Fibroblast of skin of abdomen (primary cell): ENCODE measurements at regions not wholly inside any gene's neighbourhood (a gene's known extent, or its start where the extent isn't known, plus 50 kb on each side); places are given as distances from the start of the nearest gene placed in this dataset.

Source experiments
- DNase-seq: peaks from one replicate; pipeline ENCODE4 v3.0.0-alpha.2; 2013

DNA sequence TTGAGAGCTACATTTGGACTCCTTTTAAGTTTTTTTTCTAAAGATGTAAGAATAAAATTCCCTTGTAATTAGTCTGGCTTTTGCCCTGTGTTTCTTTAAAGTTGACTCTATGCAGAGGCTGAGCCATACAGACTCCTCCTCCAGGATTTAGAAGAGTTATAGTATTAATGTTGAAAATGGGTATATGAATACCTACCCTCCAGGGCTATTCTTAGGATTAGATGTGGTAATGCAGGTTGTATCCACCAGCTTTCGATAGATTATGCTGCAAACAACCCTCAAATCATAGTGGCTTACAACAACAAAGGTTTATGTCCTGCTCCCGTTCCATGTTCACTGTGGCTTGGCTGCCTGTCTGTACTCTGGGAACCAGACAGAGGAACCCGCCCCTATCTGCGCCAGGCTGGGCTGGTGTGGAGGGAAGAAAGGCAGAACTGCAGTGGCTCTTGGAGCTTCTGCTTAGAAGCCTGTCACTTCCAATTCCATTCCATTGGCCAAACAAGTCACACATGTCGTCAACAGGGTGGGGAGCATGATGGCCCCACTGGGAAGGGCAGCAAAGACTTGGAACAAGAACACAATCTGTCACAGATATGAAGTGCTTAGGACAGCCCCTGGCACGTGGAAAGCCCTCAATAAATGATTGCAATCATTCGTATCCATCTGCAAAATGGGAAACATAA, 290.8 kb downstream of the FOXO1 start:
- no peak for DNase-seq

DNA sequence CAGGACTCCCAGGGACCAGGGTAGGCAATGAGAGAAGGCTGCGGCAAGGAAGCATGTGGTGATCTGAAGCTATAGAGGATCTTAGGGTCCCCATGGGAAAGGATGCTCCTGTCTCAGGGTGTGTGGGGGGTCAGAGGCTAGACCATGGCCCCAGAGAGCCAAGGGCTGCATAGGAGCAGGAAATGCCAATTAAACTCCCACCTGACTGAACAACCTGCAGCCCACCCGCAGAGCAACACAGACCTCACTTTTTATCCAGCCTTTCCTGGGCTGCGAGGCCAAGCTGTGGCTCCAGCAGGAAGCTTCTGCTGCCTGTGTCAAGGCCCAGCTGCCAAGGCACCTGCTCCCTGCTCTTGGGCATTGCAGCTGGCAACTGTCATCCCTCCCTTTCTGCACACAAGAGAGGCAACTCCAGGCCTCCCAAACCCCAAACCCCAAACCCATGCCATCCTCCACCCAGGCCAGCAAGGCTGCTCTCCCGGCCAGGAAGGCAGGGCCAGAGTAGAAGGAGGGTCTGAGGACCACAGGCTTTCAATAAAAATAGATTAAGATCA, 290.1 kb downstream of the FOXO1 start:
- DNase-seq: no peak

DNA sequence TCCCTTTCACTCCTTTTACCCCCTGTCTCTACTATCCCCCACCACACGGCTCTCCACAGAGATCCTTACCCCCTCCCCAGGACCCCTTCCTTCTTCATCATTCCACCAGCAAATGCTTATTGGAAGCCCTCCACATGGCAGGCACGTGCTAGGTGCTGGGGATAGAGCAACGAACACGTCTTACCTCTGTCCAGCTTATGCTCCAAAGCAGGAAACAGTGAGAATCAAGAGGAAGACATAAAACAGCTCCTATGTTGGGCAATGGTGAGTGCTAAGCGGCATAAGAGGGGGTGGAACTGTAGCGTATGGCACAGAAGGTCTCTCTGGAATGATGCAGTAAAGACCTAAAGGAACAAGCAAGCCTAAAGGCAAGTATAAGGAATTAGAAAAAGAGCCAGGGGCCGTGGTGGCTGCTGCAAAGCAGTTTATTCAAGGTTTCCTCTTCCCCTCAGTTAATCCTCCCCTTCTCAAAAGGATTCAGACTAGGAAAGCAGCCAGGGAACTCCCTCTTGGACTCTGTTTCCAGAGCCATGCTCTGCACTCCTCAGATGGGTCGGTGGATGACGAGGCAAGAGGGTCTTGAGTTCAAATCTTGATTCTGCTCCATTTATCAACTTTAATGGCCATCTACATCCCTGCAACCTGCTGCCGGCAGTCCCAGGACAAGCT, 289.4 kb downstream of the FOXO1 start:
- no peak for DNase-seq

DNA sequence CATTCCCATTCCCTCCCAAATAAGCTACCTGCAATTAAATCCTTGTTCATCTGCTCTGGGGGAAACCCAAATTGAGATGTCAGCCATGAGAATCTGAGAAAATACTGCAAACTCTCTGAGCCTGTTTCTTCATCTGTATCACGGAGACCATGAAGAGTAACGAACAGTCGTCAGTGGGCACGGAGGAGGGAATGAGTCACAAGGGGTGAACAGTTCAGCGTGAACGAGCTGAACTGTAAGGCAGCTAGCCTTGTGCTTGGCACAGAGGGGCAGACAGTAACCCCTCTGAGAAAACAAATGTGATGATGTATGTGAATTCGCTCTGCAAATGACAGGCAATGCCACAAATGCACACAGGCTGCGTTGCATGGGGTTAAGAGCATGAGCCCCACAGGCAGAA, 288.7 kb downstream of the FOXO1 start:
- no peak for DNase-seq

DNA sequence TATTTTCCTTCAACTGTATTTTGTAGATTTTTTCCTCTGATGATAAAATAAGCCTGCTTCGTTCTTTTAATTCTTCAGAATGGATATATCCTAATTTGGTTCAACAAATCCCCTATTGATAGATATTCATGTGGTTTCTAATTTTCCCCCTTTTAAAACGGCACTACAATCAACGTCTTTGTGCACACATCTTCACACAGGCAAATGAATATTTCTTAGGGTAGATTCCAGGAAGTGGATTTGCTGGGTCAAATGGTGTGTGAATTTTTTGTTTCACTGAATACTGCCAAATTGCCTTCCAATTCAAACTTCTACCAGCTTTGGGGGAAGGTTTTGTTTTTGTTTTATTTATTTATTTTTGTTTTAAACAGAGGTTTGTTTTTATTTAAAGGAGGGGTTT, 287.2 kb downstream of the FOXO1 start:
- DNase-seq: no peak

DNA sequence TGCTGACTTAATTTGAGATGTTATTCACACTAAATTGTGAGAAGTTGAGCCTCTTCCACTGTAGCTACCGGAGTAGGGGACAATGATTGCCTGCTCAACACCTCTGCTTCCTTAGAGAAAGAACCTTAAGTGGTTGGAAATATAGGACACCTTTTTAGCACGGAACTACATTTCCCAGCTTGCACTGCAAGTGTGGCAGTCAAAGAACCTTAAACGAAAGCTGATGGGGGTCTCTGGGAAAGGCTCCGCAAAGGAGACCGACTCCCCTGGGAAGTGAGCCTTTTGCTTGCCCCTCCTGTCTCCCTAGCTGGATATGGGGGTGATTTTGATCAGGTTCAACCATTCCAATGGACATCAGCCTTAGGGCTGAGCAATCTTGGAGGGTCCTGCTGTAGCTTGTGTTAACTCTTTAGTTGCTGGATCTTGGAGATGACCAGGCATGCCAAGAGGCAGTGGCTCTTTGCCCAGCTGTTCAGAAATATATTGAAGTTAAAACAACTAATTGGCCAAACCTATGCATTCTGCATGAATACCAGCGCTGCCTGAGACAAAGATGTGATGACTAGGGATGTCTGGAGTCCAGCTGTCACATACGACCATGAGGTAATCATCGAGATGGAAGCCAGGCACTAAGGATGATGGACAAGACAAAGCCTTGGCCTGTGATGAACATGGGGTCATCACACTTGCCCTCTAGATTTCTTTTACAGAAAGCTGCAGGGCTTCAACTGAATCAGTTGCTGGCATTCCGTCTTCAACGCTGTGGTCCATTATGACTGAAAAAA, 286.5 kb downstream of the FOXO1 start:
- no peak for DNase-seq

DNA sequence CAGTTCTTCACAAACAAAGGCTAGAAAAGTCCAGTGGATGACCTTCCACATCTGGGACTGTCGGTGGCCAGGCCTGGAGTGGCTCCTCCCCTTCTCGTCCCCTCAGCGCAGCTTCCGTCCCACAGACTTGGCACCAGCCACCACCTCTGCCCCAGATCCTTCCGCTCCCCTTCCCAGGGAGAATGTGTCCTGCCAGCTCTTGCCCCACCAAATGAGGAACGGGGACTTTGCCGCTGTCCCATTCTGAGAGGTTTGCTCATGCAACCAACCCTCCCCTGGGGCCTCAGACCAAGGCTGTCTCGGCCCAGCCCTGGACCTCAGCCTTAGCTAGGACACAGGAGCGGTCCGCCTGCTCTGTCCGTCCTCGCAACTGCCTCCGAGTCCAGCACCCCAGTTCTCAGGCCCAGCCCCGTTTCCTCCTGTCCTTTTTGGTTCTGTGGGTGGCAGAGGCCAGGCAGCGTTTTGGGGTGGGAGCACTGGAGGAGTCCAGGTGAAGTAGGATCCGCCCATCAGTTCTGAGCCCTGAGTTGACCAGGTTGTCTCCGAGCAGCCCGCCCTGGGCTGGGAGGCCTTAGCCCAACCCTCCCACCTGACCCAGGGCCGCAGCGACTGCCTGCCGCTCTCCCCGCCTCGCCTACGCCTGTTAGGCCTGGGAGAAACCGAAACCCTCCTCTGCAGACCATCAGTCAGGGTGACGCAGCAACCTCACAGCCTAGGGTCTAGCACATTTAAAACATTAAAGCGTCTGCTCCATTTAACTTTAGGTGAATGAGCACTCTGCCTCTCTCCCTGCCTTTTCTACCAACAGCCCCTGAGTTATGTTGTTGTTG, 284.3 kb downstream of the FOXO1 start:
- no peak for DNase-seq

DNA sequence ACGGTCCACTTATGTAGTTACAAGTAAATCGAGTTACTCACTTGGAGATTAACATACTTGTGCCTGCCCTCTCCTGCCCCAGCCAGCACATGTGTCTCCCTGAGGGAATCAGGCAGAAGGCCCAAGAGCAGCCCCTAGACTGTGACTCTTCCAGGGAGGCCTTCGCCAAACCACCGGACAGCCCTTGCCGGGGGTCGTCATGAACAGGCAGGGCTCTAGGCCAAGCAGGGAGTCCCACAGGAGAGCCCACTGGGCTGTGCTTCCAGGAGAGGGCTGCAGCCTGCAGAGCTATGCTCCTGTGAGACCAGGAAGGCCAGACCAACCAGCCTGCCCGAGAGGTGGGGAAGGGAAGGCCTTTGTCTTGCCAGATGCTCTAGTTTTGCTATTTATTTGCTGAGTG, 283.3 kb downstream of the FOXO1 start:
- DNase-seq: no peak

DNA sequence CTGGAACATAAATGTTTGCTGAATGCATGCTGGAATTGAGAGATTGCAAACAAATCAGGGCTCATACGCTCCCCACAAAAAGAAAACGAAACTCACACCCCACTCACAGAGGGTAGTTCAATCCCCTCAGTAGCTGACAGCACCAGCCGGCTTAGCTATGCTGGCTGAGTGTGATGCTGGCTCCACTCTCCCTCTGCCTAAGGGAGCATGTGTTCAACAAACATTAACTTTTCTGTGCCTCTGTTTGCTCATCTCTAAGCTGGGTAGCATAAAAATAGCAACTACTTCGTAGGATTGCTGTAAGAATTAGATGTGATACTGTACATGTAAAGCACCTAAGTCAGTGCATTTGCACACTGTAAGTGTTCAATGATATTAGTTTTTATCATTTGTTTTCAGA, 282.6 kb downstream of the FOXO1 start:
- no peak for DNase-seq

DNA sequence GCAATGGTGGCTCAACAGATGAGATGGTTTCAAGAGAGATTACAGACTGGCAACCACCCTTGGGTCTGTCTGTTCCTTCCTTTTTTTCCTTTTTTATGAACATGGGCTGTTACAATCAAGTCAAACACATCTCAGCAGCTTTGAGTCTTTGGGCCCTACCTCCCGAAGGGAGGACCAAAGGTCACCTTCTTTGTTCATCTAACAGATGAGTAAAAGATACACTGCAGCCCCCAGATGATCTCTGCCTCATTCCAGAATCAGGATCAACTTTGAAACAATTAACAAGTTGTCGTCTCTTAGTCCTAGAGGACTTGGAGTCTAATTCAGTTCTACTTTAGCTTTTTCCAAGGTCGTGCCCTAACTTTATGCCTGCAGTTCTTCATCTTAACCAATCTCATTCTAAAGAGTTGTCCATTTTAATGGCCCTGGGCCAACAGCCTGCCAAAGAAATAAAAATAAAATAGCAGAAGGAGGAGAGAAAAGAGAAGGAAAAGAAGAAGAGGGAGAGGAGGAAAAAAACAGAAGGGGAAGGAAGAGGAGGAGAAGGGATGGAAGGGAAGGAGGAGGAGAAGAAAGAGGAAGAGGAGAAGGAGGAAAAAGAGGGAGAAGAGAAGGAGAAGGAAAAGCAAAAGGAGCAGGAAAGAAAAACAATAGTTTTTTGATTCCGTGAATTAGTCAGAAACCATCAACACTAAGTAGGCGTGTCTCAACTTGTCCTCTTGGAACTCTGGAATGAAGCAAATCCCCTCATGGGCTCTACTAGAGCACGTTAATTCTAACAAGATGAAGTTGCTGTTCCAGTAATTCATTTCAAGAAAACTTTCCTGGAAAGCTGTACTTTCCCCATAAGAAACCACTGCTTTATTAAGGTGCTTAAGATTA, 281.2 kb downstream of the FOXO1 start:
- peak; percentile 15 for DNase-seq

DNA sequence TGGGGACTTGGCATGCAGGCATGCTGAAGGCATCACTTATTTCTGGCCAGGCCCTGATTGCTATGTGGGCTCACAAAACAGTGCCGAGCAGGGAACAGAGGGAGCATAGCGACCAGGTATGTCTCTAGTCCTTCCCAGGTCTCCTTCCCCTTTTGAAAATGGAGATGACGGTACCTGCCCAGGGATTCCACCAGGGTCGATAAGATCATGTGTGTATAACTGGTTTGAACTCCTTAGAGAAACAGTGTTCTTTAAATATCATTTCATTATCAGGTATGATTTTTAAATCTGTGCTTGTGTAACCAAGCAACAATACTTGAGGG, 280.6 kb downstream of the FOXO1 start:
- DNase-seq: no peak

DNA sequence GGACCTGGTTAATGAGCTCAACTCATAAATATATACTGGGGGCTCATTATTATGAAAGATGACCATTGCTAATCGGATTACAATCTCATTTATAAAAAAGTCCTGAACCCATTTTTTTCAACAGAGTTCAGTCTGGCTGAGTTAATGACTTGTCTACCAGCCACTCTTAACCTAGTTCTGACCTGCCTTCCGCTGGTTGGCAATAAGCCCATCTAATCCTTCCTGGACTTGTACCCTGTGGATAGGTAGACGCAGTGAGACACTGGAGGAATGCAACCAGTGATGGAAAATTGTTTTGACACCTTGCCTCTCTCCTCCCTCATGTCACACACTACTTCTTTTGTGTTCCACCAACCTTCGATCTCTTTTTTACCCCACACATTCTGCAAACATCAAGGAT, 279.9 kb downstream of the FOXO1 start:
- DNase-seq: no peak

DNA sequence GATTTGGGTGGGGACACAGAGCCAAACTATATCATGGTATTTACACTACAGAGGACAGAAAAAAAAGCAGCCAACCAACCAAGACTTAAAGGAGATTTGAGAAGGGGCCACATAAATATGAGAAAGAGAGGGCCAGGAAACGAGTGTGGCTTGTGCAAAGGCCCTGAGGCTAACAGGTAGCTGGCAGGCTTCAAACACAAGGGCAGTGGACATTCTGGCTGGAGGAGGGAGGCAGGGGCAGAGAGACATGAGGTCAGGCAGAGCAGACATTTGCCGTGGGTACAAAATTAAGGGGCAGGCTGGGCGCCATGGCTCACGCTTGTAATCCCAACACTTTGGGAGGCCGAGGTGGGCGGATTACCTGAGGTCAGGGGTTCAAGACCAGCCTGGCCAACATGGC, 278.7 kb downstream of the FOXO1 start:
- DNase-seq: no peak

DNA sequence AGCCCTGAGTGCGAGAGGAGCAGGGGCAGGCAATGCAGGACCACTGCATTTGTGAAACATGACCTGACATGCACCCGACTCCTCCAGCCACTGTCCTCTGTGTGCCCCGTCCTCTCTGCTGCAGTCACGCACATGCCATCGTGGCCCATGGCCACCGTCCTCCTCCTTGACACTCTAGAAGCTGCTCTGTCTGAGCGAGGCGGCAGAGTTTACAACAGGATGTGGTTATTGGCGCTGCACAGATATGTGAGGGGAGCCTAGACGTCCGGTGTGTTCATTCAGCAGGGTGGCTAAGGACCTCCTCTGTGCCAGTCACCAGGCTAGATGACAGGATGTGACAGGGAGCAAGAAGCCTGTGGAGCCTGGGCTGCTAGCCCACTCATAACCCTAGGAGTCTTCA, 277.8 kb downstream of the FOXO1 start:
- DNase-seq: no peak

DNA sequence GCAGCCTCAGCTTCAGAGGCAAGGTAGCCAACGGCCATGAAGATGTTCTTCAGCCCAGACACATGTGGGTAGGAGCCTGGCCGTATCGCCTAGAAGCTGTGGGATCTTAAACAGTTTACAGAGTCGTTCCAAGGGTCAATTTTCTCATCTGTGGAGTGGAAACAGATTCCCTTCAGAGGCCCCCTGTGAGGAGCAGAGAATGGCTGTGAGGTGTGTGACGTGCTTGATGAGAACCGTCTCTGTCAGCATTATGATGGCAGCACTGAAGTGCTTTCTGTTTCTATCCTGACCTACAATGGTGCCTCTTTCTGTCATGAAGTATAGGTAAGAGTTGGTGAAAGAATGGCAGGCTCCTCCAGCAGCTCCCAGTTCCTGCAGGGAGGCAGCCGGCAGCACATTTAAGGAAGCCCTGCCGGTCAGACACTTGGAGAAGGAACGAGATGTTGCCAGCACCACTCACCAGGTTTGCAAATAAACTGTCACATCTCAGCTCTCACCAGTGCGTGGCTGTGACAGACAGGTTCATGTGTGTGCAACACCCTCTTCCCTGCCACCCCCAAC, 277.3 kb downstream of the FOXO1 start:
- no peak for DNase-seq

DNA sequence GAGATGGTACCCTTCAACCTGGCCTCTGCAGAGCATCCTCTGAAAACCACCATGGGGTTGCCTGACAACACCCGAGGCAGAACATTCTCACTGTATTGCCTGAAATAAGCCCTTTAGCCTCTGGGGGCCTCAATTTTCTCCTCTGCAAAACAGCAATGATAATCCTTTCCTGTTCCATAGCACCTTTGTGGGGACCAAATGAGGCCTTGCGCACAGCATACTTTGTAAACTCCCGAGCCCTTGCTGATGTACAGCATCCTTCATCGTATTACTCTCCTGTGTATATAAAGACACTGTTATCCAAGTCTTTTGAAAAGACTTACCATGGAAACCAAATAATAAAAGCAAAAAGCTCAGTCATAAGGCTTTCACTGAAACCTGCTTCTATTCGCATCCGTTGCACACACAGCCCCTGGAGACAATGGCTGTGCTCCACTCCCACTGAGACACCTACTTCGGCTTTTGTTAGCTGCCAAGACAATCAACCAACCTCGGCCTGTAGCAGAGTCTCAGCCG, 276.0 kb downstream of the FOXO1 start:
- DNase-seq: no peak

DNA sequence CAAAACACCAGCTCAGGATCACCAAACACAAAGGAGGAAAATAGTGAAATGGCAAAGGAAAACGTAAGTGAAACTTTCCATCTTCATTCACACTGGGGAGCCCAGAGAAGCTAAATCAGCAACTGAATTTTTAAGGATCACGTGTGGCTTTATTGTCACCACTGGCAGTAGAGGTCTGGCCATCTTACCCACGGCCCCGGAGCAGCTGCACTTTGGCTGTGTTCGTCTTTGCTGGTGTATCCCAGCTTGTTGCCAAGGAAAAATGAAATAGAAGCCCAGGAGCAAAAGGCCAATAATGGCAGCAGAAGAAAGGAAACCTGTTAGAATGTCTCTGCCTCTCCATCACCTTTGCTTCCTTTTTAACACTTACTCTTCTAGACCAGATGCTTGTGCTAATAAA, 274.7 kb downstream of the FOXO1 start:
- no peak for DNase-seq

DNA sequence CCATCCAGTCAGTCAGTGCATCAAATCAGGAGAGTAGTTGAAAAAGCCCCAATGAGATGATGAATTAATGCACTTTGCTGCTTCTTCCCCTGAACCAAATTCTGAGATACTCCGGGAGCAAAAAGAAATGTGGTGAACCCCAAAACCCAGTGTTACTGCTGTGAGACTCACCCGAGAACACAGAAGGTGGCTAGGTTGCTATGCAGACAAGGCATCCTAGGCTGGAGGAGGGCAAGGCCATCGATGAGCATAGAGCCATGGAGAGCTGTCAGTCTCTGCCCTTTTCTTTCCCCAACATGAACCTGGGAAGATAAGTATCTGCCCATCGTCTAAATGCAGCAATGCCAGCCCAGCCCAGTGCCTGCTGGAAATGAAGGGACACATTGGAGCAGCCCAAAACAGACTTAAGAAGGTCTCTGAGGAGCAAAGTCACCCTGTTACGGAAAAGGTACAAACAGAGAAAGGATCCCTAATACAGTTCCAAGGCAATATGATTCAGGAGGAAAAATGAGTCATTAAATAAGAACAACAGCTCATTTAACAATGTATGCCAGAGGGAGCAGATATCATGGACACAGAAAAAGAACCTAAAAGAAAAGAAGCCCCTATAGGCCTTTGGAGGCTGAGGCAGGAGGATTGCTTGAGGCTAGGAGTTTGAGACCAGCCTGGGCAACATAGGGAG, 272.0 kb downstream of the FOXO1 start:
- DNase-seq: no peak

DNA sequence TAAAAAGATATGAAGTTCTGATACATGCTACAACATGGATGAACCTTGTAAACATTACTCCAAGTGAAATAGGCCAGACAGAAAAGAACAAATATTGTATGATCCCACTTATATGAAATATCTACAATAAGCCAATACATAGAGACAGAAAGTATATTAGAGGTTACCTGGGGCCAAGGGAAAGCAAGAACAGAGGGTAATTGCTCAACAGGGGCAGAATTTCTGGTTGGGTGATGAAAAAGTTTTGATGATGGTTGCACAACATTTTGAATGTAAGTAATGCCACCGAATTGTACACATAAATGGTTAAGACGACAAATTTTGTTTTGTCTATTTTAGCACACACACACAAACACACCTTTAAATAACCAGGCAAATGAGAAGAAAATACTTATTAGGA, 268.4 kb downstream of the FOXO1 start:
- no peak for DNase-seq

DNA sequence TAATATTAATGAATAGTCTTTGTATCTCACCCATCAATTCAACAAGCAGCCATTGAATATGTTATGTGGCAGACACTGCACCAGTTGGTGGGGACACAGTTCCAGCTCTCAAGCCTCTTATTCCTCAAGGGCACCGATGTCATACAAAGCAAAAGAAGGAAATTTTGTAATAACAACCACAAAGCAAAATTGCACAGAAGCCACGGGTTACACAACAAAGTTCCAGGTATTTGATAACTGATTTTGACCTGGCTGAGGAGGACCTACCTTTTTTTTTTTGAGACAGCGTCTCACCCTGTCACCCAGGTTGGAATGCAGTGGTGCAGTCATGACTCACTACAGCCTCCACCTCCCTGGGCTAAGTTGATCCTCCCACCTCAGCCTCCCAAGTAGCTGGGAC, 266.7 kb downstream of the FOXO1 start:
- no peak for DNase-seq
